Hepatocyte (in vitro differentiated cells): ENCODE measurements at regions not wholly inside any gene's neighbourhood (a gene's known extent, or its start where the extent isn't known, plus 50 kb on each side); places are given as distances from the start of the nearest gene placed in this dataset.

Experiments used
- DNase-seq: peaks from one replicate; pipeline ENCODE4 v3.0.0-alpha.2; 2016; ENCODE audit warnings: low spot score
- H2AFZ ChIP-seq: fragments of 200-600 bp; sonication (generic); 2 replicates; pipeline ENCODE4 v1.6.0; 2016; ENCODE audit warnings: antibody characterized with exemption, mild to moderate bottlenecking
- H3K27ac ChIP-seq: fragments of 200-600 bp; sonication (generic); 2 replicates; pipeline ENCODE4 v1.5.1; 2016; ENCODE audit warnings: mild to moderate bottlenecking
- H3K27me3 ChIP-seq: fragments of 200-600 bp; sonication (generic); 2 replicates; pipeline ENCODE4 v1.6.1; 2016
- H3K36me3 ChIP-seq: fragments of 200-600 bp; sonication (generic); replicated peaks from 2 replicates; pipeline ENCODE4 v1.5.1; 2016; ENCODE audit warnings: low read depth; ENCODE audit not compliant: insufficient read depth
- H3K4me1 ChIP-seq: fragments of 200-600 bp; sonication (generic); 2 replicates; pipeline ENCODE4 v1.5.1; 2016; ENCODE audit warnings: mild to moderate bottlenecking, moderate library complexity; ENCODE audit not compliant: insufficient read depth
- H3K4me2 ChIP-seq: fragments of 200-600 bp; sonication (generic); 2 replicates; pipeline ENCODE4 v1.6.0; 2016
- H3K4me3 ChIP-seq: fragments of 200-600 bp; sonication (generic); 2 replicates; pipeline ENCODE4 v1.5.1; 2016; ENCODE audit warnings: mild to moderate bottlenecking
- H3K79me2 ChIP-seq: fragments of 200-600 bp; sonication (generic); 2 replicates; pipeline ENCODE4 v1.6.0; 2017; ENCODE audit warnings: mild to moderate bottlenecking
- H3K9me2 ChIP-seq: fragments of 200-600 bp; sonication (generic); replicated peaks from 2 replicates; pipeline ENCODE4 v1.6.0; 2017; ENCODE audit warnings: mild to moderate bottlenecking; ENCODE audit not compliant: insufficient read depth
- H3K9me3 ChIP-seq: fragments of 200-600 bp; sonication (generic); 2 replicates; pipeline ENCODE4 v1.5.1; 2016; ENCODE audit warnings: low read depth, mild to moderate bottlenecking
- H4K20me1 ChIP-seq: fragments of 200-600 bp; sonication (generic); 2 replicates; pipeline ENCODE4 v1.6.0; 2016; ENCODE audit warnings: mild to moderate bottlenecking; ENCODE audit not compliant: insufficient read depth, poor library complexity, severe bottlenecking
- CTCF ChIP-seq: fragments of 200-600 bp; sonication (generic); IDR thresholded peaks from 2 replicates; pipeline ENCODE4 v1.5.1; 2016; ENCODE audit warnings: antibody characterized with exemption, mild to moderate bottlenecking; ENCODE audit not compliant: poor library complexity
- EZH2 ChIP-seq: fragments of 200-600 bp; sonication (generic); IDR thresholded peaks from 2 replicates; pipeline ENCODE4 v1.6.1; 2016; ENCODE audit warnings: antibody characterized with exemption, mild to moderate bottlenecking, borderline replicate concordance
- EZH2phosphoT487 ChIP-seq: fragments of 200-600 bp; sonication (generic); IDR thresholded peaks from one replicate; pipeline ENCODE4 v1.6.1; 2018; ENCODE audit warnings: antibody characterized with exemption, mild to moderate bottlenecking, low read depth, moderate library complexity; ENCODE audit not compliant: unreplicated experiment, severe bottlenecking
- WGBS: methylation state at CpG from one replicate; pipeline ENCODE4 v1.1.6; 2016; ENCODE audit warnings: low lambda C conversion rate; ENCODE audit errors: missing lambda C conversion rate; 5-methylcytosine and 5-hydroxymethylcytosine counted together

- Histone ChIP-seq H2AFZ (no peak overlapping the region), H3K4me1 (no peaks in the 10 kb centered on the region), H3K4me2 (no peak overlapping the region), H3K4me3 (no peak overlapping the region), H3K27me3 (peaks cover 6% of the 10 kb centered on the region), H3K9me2 (no peaks in the 10 kb centered on the region), H4K20me1 (no peaks in the 10 kb centered on the region), H3K79me2 (no peaks in the 10 kb centered on the region), H3K36me3 (no peaks in the 10 kb centered on the region), H3K27ac (no peak overlapping the region), H3K9me3 (no peaks in the 10 kb centered on the region)
- DNase-seq, result no peak
- TF ChIP-seq CTCF (no peak), EZH2 (no peak), EZH2phosphoT487 (no peak)
- 90% methylated on average over 4 of the region's 4 CpGs for WGBS
These were observed 160.7 kb downstream of the BUD13 start for GRCh38 chr11:116611998-116612620.

- Histone ChIP-seq H3K4me2 (no peak overlapping the region), H3K4me1 (no peaks in the 10 kb centered on the region), H3K4me3 (no peak overlapping the region), H2AFZ (no peak overlapping the region), H3K27ac (no peak overlapping the region), H3K27me3 (peaks cover 6% of the 10 kb centered on the region), H4K20me1 (no peaks in the 10 kb centered on the region), H3K9me2 (no peaks in the 10 kb centered on the region), H3K9me3 (no peaks in the 10 kb centered on the region), H3K36me3 (no peaks in the 10 kb centered on the region), H3K79me2 (no peaks in the 10 kb centered on the region)
- no peak for DNase-seq
- TF ChIP-seq EZH2phosphoT487 (no peak), EZH2 (no peak), CTCF (no peak)
- 78% methylated on average over 7 of the region's 7 CpGs for WGBS
These were observed 162.6 kb downstream of the BUD13 start for GRCh38 chr11:116610190-116610589.

- TF ChIP-seq EZH2 (no peak), EZH2phosphoT487 (no peak)
- no peaks in the 10 kb centered on the region for H3K27me3 ChIP-seq
- no peaks in the 10 kb centered on the region for H3K9me2 ChIP-seq
- DNase-seq, result no peak
- no peaks in the 10 kb centered on the region for H4K20me1 ChIP-seq
- H3K36me3 ChIP-seq, result no peaks in the 10 kb centered on the region
- no peaks in the 10 kb centered on the region for H3K9me3 ChIP-seq
- no peaks in the 10 kb centered on the region for H3K79me2 ChIP-seq
- H3K4me3 ChIP-seq, result no peak overlapping the region
- H3K27ac ChIP-seq, result no peak overlapping the region
- no peak overlapping the region for H3K4me2 ChIP-seq
- no peaks in the 10 kb centered on the region for H3K4me1 ChIP-seq
- H2AFZ ChIP-seq, result no peak overlapping the region
These were observed 165.8 kb downstream of the BUD13 start for GRCh38 chr11:116607027-116607426.

GRCh38 chr11:116605543-116606459 is 167.0 kb downstream of the BUD13 start:
- Histone ChIP-seq H3K27me3 (peaks cover 1% of the 10 kb centered on the region), H3K36me3 (no peaks in the 10 kb centered on the region), H2AFZ (no peak overlapping the region), H3K4me3 (no peak overlapping the region), H3K4me1 (no peaks in the 10 kb centered on the region), H3K9me2 (no peaks in the 10 kb centered on the region), H3K27ac (no peak overlapping the region), H3K4me2 (no peak overlapping the region), H3K9me3 (no peaks in the 10 kb centered on the region), H3K79me2 (no peaks in the 10 kb centered on the region), H4K20me1 (no peaks in the 10 kb centered on the region)
- WGBS, result 37% methylated on average over 6 of the region's 6 CpGs
- peak; percentile 81 for DNase-seq
- TF ChIP-seq EZH2, result no peak
- TF ChIP-seq EZH2phosphoT487, result no peak
- TF ChIP-seq CTCF, result peak; percentile 43
